GM18519 (cell line): ENCODE measurements at regions not wholly inside any gene's neighbourhood (a gene's known extent, or its start where the extent isn't known, plus 50 kb on each side); places are given as distances from the start of the nearest gene placed in this dataset.
"Not testable (repeated sequence)": the region's sequence is repeated elsewhere in the genome, so short reads cannot be mapped to it uniquely, and the experiment has no call there.

Source experiments
- ATAC-seq: cut with Tn5 transposase; IDR thresholded peaks from one replicate; pipeline ENCODE4 v1.9.1; 2021; ENCODE audit warnings: mild to moderate bottlenecking, moderate library complexity; ENCODE audit not compliant: unreplicated experiment, low FRiP score

DNA sequence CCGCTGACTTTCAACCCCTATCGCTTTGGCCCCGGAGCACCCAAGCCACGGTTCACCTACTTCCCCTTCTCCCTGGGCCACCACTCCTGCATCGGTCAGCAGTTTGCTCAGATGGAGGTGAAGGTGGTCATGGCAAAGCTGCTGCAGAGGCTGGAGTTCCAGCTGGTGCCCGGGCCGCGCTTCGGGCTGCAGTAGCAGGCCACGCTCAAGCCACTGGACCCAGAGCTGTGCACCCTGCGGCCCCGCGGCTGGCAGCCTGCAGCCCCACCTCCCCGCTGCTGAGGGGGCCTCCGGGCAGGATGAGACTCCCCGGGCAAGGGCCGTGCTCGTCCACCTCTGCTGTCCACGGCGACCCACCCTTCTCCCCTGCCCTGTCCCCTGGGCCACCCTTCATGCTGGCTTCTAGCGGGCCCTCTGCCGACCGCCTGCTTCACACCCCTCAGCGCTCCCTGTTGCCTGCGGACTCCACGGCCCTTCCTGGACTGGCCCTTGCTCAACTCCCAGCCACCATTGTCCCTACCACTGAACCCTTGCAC lies 92.2 kb upstream of the TRABD2B start:
- ATAC-seq = no peak

DNA sequence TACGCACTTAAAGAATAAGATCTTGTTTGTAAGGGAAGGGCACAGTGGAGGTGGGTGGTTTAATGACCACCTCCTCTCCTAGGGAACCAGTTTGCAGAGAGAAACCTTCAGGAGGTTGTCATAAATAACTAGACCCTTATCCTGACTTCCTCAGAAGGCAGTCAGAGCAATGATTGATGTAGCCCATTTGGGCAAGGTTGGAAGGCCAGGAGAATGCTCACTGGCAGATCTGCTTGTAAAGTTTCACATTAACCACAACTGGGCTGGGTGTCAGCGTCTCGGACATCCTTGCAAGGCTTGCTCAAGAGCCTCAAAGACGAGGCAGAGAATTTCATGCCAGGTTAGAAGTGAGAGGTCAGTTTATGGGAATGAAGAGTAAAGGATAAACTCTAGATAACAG lies 87.6 kb upstream of the TRABD2B start:
- ATAC-seq = no peak

DNA sequence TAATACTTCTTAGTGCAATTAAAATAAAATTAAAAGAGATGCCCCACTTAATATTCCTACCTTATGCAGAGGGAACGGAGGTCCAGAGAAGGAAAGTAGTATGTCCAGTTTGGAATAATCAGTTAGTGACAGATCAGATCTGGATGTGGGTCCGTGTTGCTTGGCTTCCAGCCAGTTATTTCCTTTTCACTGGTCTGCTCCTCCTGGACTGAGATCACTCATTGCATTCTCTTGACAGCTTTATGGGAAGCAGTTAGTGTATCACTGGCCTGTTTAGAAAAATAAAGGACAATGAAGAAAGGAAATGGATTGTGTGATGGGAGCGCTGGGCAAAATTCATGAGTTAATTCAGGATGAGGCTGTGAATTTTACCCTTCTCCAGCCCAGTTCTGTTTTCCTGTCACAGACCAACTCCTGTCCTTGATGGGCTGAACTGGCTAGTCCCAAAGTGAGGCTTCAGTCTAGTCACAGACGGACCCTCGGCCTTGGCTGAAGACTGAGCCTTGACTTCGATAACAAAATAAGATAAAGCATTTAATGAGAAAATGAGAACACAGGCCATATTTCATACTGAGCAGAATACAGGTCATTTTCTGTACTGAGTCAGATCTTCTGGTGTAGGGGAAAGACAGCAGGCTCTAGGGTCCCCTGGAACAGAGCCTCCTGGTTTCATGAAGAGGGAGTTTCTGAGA lies 85.2 kb upstream of the TRABD2B start:
- no peak for ATAC-seq

DNA sequence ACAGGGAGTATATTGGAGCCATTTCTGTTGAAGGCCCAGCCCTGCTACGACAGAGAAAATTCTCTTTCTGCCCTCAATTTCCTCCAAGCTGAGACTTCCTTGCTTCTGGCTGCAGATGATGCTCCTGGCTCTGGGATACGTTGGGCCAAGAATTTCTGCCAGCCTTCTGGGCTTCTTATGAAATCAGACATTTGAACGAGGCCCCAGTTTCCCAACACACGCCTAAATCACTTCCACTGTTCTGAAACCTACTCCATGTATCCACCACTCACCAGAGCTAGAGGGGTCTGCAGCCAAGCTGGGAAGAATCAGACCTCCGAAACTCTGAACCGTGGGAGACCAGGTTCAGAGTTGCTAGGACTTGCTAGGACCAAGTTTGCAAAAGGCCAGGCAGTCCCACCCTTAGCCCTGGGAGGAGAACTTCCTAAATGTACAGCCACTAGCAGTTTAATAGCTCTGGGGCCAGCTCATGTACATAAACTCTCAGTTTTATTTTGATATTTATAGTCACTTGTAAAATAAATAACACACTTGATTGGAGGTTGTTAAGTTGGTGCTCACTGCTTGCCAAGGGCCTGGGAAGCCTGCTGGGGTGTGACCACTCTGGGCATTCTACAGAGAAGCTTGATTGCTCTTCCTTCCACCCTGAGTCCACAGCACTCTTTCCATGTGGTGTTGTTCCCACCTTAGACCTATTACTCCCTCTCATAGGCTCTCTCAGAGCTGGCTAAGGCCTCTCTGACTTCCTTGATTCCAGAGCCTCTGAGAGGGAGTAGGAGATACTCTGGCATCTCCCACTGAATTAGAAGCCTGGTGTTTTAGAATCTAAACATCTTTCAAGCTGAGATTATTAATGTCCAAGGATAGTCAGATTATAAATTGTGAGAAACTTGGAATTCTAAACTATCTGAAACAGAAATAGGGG lies 83.4 kb upstream of the TRABD2B start:
- ATAC-seq = no peak

DNA sequence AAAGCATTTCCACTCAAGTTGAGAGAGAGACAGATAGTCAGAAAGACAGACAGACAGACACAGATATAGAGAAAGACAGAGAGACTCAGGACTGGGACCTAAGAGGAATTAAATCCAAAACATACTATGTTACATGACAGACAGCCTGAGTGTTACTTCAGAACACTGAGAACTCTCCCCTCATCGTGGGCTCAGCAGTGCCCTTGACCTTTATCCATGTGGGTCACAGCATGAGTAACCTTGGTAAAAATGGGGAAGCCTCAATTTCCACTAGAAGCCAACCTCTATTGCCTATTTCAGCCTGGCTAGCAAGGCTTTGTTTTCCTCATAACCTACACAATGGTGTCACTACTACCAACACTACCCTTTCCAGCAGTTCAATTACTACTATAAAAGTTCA lies 81.9 kb upstream of the TRABD2B start:
- ATAC-seq = no peak

DNA sequence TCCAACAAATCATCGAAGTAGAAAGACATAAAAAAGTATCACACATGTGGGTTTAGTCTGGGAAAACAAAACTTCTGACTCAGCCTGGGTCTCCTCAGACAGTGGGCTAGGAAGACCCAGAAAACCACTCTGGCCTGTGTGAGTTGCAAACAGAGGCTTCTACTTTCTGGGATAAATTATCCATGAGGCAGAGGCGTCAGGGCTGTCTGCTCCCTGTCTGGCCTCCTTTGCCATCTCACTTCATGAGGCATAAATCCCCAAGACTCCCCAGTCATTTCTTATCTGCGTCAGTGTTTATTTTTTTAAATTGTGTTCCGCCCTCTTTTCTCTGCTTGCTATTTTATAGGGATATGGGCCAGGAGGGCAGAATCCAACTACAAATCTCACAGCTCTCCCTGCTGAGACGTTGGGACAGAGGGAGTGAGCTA lies 80.6 kb upstream of the TRABD2B start:
- ATAC-seq = no peak

DNA sequence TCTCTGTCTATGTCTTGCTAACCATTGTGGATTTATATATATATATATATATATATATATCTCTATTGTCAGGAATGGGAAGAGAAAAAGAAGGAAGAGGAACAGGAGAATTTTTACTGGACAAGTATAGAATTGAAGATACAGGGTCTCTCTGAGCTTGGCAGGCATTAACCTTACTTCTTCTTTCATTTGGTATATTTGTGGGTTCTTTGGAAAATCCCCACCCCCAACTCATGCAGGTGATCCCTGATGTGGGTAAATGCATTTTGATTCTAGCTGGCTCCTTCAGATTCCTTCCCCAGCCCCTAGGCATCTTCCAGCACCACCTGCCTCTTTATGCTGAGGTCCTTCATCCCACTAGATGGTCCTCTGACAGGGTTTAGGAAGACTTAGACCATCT lies 78.8 kb upstream of the TRABD2B start:
- ATAC-seq = no peak

DNA sequence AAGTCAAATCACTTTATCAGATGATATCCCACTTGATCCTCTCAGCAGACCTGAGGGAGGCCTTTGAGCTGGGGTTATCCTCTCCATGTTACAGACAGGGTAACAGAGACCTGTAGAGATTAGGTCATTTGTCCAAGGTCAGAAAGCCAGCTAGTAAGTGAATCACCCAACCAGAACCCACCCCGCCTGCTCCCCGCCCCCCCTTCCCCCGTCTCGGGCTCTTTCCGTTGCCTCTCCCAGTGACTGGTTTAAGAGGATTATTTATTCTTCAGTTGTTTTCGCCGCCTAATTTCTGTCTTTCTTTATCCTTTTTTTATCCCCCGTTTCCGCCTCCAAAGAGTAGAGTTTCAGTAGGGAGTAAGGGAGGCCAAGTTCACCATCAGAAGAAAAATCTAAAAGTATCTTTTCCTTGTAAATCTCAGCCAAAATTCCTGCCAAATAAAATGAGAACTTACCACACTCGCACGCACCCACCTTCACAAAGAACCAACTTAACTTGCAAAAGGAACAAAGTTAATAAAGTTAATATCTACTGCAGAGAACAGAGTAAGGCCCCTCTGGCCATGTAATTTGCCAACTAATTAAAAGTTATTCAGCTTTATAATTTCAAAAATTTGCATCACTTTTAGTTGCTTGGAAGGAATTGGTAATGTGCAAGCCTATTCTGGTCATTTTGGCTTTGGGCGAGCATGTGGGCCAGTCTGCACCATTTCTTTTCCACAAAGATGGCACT lies 76.8 kb upstream of the TRABD2B start:
- no peak for ATAC-seq

DNA sequence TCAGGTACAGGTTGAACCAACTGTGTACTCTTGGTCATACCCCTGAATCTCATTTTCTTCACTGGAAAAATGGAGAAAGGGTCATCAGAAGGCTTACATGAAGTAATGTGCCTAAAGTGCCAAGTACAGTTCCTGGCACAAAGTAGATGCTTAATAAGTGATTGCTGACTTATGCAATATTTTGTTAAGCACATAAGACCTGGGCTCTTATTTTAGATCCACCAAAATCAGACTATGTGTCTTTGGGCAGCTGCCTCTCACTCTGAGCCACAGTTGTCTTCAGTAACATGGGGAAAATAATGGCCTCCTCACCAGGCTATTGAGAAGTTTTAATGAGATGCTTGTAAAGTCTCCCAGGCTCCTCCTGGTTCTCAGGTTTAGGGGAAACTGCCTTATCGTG lies 74.3 kb upstream of the TRABD2B start:
- ATAC-seq = no peak

DNA sequence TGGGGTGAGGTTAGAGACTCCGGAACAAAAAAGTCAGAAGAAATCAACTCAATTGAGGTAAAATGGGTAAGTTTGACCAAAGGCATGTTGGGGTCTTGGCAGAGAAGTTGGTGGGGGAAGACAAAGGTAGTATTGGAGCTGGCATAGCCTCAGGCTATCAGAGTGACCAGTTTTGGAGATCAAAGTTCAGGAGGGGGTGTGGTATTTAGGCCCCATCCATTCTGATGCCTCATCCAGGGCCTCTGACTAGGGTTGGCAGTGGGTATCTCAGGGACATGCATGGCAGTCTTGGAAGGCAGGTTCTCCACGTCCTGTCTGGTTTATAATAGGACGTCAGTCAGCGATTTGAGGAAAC lies 73.2 kb upstream of the TRABD2B start:
- ATAC-seq = no peak

DNA sequence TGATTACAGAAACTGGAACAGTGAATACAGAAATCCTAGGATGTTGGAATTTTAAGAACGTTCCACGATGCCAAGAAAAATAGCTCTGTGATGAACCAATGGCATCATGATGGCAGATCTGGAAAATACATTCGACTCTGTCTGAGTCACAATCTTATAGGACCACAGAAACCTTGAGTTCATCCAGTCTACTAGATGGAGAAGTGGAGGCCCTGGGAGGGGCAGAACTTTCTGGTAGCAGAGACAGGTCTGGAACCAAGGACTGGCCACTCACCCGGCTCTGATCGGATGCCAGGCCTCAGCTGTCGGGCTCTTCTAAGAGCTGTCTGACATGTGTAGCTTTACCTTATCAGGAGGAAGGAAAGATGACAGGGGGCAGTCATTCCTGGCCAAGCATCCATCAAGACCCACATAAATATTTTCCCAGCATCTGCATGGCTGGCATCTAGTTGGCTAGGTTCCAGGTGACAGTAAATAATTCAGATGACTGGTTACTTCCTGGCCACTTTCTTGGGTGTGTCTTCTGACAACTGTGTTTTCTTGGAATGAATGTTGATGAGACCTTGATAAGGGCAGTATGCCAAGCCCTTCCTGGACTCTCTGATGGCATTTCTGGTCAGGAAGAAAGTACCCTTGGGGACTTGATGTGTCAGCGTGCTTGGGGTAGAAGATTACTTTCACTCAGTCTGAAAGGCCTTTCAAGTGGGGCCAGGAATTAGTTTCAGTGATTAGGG lies 72.6 kb upstream of the TRABD2B start:
- no peak for ATAC-seq

DNA sequence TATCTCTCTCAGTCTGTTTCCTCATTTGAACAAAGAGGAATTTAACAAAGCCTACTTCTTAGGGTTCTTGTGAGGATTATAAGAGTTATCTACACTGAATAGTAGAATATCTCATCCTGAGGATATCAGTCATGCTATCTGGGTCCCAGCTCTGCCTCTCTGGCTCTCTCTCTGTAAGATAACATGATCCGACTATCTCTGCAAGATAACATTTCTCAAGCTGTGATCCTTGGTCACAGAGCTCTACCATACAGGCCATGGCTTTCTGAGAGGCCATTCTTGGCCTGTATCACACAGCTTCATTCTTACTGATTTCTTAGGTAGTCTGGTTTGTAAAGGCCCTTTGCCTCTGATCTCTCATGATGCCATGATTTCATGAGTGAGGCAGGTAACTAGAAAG lies 71.0 kb upstream of the TRABD2B start:
- ATAC-seq = no peak

DNA sequence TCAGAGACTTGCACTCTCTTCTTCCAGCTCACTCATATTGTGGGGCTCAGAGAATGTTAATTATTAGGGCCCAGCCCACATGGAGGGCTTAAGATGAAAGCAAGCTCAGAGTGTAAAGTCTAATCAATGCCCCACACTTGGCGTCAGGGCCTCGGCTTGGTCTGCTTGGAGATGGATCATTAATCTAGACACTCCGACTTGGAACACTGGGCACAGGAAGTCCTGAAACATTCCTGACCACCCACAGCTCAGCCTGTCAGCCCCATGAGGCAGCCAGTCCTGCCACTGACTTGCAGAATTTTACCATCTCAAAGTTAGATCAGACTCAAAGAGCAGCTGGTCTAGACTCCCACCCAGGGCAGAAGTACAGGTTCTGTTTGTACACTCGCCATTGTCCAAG lies 69.8 kb upstream of the TRABD2B start:
- no peak for ATAC-seq

DNA sequence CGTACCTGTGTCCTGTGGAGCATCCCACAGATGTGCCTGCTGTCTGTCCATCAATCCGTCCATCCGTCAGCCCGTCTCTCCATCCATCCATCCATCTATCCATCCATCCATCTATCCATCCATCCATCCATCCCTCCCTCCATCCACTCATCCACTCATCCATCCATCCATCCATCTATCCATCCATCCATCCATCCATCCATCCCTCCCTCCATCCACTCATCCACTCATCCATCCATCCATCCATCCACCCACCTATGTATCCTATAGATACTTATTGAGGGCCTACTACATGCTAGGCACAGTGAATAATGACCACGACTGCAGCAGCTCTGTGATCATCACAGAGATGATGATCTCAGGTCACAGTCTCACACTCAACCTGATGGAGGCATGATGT lies 67.5 kb upstream of the TRABD2B start:
- ATAC-seq = not testable (repeated sequence)

DNA sequence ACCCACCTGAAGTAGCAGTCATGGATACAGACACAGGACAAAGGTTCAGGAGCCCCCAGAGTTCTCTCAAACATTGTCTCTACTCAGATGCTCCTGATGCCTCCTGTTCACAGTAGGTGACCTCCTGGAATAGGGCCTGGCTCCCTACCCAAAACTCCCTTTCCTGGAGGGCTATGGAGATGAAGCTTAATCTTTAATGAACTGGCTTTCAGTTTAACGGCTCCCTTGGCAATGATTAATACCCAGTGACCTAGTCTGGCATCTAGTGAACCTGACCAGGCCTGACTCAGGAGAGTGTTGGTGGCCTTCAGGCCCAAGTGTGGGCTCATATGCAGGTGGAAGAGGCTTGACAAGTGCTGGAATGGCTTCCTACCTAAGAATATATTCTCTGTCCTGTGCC lies 65.2 kb upstream of the TRABD2B start:
- ATAC-seq = no peak

DNA sequence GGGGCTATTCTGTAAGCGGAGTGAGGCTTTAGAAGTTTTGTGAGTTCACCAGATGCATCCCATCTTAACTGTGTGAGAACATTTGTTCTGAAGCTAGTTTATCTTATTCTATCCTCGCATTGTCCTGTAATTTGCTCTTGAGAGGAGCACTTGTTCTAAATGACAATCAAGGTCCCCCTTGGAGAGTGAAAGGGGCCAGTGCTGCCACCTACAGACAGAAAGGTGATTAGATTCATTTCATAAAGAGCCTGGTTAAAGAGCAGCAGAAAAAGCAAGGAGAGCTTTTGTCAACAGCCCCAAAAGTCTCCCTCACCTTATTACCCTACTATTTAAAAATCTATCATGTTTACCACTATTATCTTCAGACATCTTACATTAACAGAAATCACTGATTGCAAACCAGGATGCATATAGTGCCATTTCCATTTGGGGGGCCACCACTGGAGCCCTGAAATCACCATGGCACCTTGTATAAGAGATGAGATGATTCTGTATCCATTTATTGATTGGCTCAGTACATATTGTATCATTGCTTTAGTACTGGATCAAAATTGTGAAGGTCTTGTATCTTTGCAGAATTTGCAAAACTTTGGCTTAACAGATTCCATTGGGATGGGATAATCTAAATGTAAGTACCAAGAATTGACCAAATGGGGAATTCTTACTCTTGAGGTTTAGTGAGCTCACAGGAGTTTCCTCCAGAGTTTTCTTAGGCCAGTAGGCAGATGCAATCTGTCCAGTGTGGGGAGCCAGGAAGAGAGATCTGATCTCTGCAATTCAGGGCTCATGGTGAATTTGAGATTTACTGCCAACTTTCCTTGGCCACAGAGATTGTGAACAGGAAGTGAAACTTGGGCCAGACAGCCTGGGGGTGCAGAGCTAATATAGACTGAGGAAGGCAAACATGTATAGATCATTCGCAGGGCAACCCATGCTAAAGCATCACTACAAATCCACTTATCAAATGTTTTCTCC lies 64.3 kb upstream of the TRABD2B start:
- ATAC-seq = peak; percentile 55

DNA sequence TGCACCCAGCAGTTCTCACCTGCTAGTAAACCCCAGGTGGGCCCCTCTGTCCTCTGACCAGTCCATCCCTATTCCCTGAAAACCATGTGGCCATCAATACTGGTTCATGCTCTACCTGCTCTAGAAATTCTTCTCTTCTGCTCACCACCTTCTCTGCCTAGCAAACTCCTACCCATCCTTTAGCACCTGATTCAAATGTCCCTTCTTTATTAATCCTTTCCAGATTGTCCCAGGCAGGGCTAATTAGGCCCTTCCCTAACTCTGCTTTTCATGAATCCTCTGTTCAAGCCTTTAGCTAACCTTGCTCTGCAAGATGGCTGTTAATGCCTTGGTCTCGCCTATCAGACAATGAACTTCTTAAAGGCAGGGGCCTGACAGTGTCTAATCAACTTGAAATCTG lies 62.1 kb upstream of the TRABD2B start:
- no peak for ATAC-seq

DNA sequence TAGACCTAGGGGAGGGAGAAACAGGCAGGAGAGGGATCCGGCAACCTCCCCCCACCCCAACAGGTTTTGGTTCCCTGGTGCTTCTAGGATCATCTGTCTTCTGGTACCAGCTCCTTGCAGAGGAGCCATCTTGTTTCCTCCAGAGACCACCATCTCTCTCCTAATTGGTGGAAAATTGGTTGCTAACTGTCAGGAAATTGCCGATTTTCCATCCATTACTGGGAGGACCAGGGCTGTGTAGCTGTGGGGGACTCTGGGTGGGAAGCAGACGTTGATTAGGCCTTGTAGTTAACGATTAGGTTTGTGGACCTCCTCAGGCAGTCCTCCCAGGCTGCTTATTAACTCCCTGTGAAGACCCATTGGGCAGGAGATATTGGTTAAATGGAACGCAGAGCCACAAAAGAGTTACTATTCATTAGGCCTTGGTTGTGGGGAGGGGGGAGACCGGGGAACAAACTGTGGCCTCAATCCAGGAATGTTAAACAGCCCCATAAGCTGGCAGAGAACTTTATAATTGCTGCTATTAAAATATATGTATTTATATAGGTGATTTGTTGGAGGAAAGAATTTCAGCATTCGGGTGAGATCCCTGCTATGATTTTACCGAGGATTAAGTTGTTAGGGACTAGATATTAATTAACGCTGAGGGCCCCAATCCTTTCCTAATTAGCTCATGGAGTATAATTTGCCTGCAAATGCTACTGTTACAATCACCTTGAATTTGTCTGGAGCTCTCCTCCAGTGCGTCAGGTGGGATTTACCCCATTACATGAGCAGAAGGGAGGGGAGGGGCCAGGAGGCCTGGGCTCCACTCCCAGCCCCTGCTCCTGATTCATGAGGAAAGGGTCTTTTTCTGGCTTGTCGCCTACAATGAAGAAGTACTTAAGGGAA lies 61.2 kb upstream of the TRABD2B start:
- no peak for ATAC-seq
